ENCODE measurements at regions not wholly inside any gene's neighbourhood (a gene's known extent, or its start where the extent isn't known, plus 50 kb on each side); places are given as distances from the start of the nearest gene placed in this dataset.

- H3K4me3 ChIP-seq, result no peak overlapping the region
- TF ChIP-seq POLR2A (IDR thresholded peaks at IDR 0.05) (no peak), CTCF (IDR thresholded peaks at IDR 0.05 in 4 of 5, conservative IDR thresholded peaks at IDR 0.05 in 1 of 5) (no peak)
- in situ Hi-C loops (cut with MboI; ENCODE audit: low sequenced_read_pairs in 4 of 4) (no loop called here), intact Hi-C loops (cut with DNase I; ENCODE audit: low total_unique reads) (no loop called here)
- H3K4me1 ChIP-seq, result peaks cover 0 to 5% of the 10 kb centered on the region in 2 donors
- ATAC-seq, result no peak
- no peaks in the 10 kb centered on the region for H3K36me3 ChIP-seq
- no peaks in the 10 kb centered on the region for H3K27me3 ChIP-seq
- no peak overlapping the region for H3K27ac ChIP-seq
- no peak for DNase-seq
- no peaks in the 10 kb centered on the region for H3K9me3 ChIP-seq
These were observed 272.0 kb downstream of the PTPRC start for GRCh38 chr1:198910816-198911215.

DNA sequence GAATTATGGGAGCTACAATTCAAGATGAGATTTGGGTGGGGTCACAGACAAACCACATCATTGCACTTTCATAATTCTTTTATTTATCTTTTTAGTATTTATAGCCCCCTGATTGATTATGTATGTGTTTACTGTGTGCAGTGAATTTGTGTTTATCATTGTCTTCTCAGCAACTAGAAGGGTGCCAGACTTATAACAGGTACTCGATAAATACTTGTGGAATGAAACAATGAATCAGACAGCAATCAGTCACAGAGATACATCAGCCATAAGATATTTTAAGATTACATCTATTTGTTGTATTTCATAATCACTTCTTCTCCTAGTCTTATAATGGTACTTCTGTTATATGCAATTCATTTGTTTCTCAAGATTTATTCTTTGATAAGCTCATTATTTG is 273.2 kb downstream of the PTPRC start:
- Histone ChIP-seq H3K9me3 (no peaks in the 10 kb centered on the region), H3K27me3 (no peaks in the 10 kb centered on the region), H3K4me1 (no peaks in the 10 kb centered on the region), H3K27ac (no peak overlapping the region), H3K36me3 (no peaks in the 10 kb centered on the region), H3K4me3 (no peak overlapping the region)
- in situ Hi-C loops (cut with MboI; ENCODE audit: low sequenced_read_pairs in 4 of 4) (no loop called here), intact Hi-C loops (cut with DNase I; ENCODE audit: low total_unique reads) (no loop called here)
- TF ChIP-seq POLR2A (IDR thresholded peaks at IDR 0.05) (no peak), CTCF (IDR thresholded peaks at IDR 0.05 in 4 of 5, conservative IDR thresholded peaks at IDR 0.05 in 1 of 5) (no peak)
- DNase-seq, result no peak
- ATAC-seq, result no peak

DNA sequence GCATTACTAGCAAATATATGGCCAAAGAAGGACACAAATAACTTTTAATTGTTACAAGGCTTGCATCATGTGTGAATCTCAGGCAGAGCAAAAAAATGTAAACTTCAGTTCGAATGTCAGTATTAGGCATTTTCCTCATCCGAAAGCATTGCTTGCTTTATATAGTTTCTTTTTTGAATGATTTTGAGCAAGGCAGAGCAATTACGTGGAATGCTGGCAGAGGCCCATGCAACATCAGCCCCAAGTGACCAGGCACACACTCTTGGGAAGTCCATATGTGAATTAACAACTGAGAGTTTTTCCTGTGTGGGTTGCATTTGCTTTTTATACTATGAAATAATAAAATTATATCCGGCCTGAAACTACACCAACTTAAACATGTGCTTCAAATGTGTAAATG is 274.8 kb downstream of the PTPRC start:
- intact Hi-C loops (cut with DNase I; ENCODE audit: low total_unique reads) (no loop called here), in situ Hi-C loops (cut with MboI; ENCODE audit: low sequenced_read_pairs in 4 of 4) (no loop called here)
- no peak for DNase-seq
- Histone ChIP-seq H3K4me1 (no peaks in the 10 kb centered on the region), H3K27me3 (no peaks in the 10 kb centered on the region), H3K9me3 (no peaks in the 10 kb centered on the region), H3K4me3 (no peak overlapping the region), H3K27ac (no peak overlapping the region), H3K36me3 (no peaks in the 10 kb centered on the region)
- no peak for ATAC-seq
- TF ChIP-seq POLR2A (IDR thresholded peaks at IDR 0.05) (no peak), CTCF (IDR thresholded peaks at IDR 0.05 in 4 of 5, conservative IDR thresholded peaks at IDR 0.05 in 1 of 5) (no peak)

DNA sequence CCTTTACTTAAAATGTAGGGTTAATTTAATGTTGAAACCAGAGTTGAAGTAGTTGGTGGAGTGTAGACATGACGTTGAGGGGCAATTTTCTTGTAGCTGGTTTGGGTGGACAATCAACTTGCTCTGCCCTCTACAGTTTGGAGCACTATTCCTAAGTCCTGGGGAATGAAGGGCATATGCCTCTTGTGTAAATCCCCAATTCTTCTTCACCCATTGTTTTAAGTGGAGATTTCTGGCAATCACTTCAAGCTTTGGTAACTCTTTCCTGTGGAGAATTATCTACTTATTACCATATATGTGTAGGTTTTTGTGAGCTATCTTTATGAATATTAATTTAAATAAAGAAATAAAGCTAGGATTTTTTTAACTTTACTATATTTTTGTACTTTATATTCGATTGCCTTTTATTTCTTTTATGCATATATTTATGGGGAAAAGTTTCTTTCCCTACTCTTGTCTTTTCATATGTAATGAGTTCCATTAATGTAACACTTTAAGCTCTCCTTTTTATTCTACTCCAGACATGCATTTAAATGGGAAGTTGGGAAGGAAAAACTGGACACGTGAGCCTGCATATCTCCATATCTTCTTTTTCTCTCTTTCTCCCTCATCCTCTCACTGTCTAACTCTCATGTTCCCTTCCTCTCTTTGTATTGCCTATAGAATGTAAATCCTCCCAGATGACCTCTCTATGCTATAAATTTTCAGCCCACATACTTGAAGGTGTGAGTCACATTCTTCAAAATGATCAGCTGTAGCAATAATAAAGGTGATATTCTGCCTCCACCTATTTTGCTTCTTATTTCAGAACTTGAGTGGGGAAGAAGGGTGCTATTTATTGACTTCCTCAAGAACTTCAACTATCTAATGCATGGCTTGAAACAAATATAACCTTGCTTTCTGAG is 276.7 kb downstream of the PTPRC start:
- DNase-seq, result no peak
- H3K27ac ChIP-seq, result no peak overlapping the region
- no peaks in the 10 kb centered on the region for H3K27me3 ChIP-seq
- ATAC-seq, result no peak
- no peaks in the 10 kb centered on the region for H3K4me1 ChIP-seq
- no peak overlapping the region for H3K4me3 ChIP-seq
- in situ Hi-C loops (cut with MboI; ENCODE audit: low sequenced_read_pairs in 4 of 4) (no loop called here), intact Hi-C loops (cut with DNase I; ENCODE audit: low total_unique reads) (no loop called here)
- H3K9me3 ChIP-seq, result no peaks in the 10 kb centered on the region
- H3K36me3 ChIP-seq, result no peaks in the 10 kb centered on the region
- TF ChIP-seq POLR2A (IDR thresholded peaks at IDR 0.05) (no peak), CTCF (IDR thresholded peaks at IDR 0.05 in 4 of 5, conservative IDR thresholded peaks at IDR 0.05 in 1 of 5) (no peak)

Data from gastrocnemius medialis (tissue), 4 donors.